Activated CD8-positive, alpha-beta memory T cell treated with anti-CD3 and anti-CD28 coated beads, Interleukin-2, amount 10 ng/mL, durations not matched to agents 7 days and 5 days (primary cell): ENCODE measurements at regions not wholly inside any gene's neighbourhood (a gene's known extent, or its start where the extent isn't known, plus 50 kb on each side); places are given as distances from the start of the nearest gene placed in this dataset.

Experiments
- ATAC-seq: fragments of 150-1000 bp; cut with Tn5 transposase; one replicate; pipeline ENCODE4 v1.10.0; 2021; ENCODE audit warnings: moderate library complexity
- CTCF ChIA-PET: fragments of 350-600 bp; sonication (Branson Sonifier 250); formaldehyde crosslinking; loops from one replicate; lab custom pipeline; 2021; ENCODE audit warnings: antibody characterized with exemption; lab: Charles Lee
- DNase-seq: peaks from one replicate; pipeline ENCODE4 v3.0.0-alpha.2; 2020
- H3K27ac Mint-ChIP-seq: one replicate; pipeline ENCODE4 v1.8.0; 2021; ENCODE audit warnings: mild to moderate bottlenecking, mixed read lengths
- H3K27me3 Mint-ChIP-seq: one replicate; pipeline ENCODE4 v1.8.0; 2021; ENCODE audit warnings: mixed read lengths
- H3K36me3 Mint-ChIP-seq: one replicate; pipeline ENCODE4 v1.8.0; 2021; ENCODE audit warnings: mild to moderate bottlenecking, mixed read lengths
- H3K4me1 Mint-ChIP-seq: one replicate; pipeline ENCODE4 v1.8.0; 2021; ENCODE audit warnings: mixed read lengths
- H3K4me3 Mint-ChIP-seq: one replicate; pipeline ENCODE4 v1.8.0; 2021; ENCODE audit warnings: mild to moderate bottlenecking, moderate library complexity, mixed read lengths
- H3K9me3 Mint-ChIP-seq: one replicate; pipeline ENCODE4 v1.8.0; 2022; ENCODE audit warnings: low read depth, mixed read lengths

DNA sequence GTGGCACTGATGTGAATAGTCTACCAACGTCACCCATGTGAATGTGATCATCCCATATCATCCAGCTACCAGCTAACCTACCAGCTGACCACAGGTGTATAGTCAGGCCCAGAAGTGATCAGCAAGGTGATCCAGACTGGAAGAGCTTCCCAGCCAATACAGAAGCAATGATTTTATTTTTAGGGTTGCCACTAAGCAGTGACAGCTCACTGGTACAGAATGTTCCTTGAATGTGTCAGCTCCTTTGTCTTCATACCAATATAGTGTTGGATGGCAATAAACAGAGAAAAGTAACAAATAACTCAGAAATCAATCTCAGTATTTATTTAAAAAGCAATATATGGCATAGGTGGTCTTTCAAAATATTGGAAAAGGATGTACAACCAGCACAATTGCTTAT lies 361.8 kb upstream of the CPEB2 start:
- DNase-seq: no peak
- no peaks in the 10 kb centered on the region for H3K27me3 Mint-ChIP-seq
- H3K4me3 Mint-ChIP-seq: no peak overlapping the region
- no peaks in the 10 kb centered on the region for H3K4me1 Mint-ChIP-seq
- CTCF ChIA-PET: no interaction called here
- no peaks in the 10 kb centered on the region for H3K36me3 Mint-ChIP-seq
- no peak for ATAC-seq
- H3K9me3 Mint-ChIP-seq: no peaks in the 10 kb centered on the region
- H3K27ac Mint-ChIP-seq: no peak overlapping the region

DNA sequence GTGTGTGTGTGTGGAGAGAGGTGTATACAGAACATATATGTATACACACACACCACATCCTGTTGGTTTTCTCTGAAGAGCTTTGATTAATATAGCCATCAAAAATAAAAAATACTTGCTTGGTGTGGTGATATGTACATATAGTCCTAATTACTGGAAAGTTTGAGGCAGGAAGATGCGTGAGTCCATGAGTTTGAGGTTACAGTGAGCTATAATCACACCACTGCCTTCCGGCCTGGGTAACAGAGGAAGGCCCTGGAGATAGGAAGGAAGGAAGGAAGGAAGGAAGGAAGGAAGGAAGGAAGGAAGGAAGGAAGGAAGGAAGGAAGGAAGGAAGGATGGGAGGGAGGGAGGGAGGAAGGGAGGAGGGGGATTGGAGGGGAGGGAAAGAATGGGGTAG lies 360.4 kb upstream of the CPEB2 start:
- no peaks in the 10 kb centered on the region for H3K4me1 Mint-ChIP-seq
- H3K4me3 Mint-ChIP-seq: no peak overlapping the region
- no peaks in the 10 kb centered on the region for H3K9me3 Mint-ChIP-seq
- H3K36me3 Mint-ChIP-seq: no peaks in the 10 kb centered on the region
- ATAC-seq (no peak), DNase-seq (no peak)
- no peaks in the 10 kb centered on the region for H3K27me3 Mint-ChIP-seq
- CTCF ChIA-PET: no interaction called here
- no peak overlapping the region for H3K27ac Mint-ChIP-seq

DNA sequence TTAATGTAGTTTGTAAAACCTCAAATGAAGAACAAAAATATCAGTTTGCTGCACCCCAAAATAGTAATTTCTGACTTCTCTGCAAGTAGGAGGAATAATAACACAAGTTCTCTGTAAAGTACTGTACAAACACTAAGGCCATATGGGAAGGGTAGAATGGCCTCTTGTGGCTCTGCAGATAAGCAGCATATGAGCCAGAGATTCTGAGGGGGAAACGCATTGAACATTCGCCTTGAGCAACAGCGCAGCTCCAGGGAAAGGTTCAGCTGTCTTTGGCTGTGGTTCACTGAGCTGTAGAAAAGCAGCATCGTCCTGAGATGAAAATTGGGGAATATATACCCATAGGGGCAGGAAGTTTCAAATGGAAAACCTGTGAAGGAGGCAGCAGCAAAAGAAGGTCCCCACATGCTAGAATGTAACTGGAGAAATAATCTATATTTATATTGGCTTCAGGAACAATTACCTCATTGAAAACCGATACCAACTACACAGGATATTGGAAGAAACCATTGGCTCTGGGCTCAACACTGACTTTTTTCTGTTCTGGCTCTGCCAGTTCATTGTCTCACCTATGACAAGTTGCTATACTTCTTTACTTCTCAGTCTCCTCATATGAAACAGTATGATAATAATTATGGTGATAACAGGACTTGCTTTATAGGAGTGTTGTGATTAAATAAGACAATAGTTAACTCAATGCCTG lies 357.6 kb upstream of the CPEB2 start:
- no peaks in the 10 kb centered on the region for H3K4me1 Mint-ChIP-seq
- ATAC-seq (no peak), DNase-seq (no peak)
- CTCF ChIA-PET: no interaction called here
- no peaks in the 10 kb centered on the region for H3K27me3 Mint-ChIP-seq
- H3K9me3 Mint-ChIP-seq: peaks cover 3% of the 10 kb centered on the region
- no peak overlapping the region for H3K27ac Mint-ChIP-seq
- no peak overlapping the region for H3K4me3 Mint-ChIP-seq
- H3K36me3 Mint-ChIP-seq: no peaks in the 10 kb centered on the region

DNA sequence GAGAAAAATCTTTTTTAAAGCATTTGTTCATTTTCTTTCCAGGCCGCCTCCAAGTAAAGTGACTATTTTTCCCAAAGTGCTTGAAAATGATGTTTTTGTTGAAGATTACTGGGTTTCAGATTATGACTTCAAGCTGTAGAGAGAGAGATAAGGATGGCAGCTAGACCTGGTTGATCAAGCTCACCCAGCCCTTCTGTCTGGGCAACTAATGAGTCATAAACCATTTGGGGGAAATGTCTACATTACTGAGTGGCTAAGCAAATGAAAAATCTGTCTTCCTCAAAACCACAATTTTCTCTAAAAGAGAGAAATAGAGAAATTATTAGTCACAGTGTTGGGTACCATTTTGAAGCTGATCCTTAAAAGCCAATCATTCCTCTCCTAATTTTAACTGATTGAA lies 355.4 kb upstream of the CPEB2 start:
- Mint-ChIP-seq H3K27ac (no peak overlapping the region), H3K4me1 (no peaks in the 10 kb centered on the region), H3K4me3 (no peak overlapping the region), H3K9me3 (peaks cover 3% of the 10 kb centered on the region), H3K27me3 (no peaks in the 10 kb centered on the region), H3K36me3 (no peaks in the 10 kb centered on the region)
- CTCF ChIA-PET: no interaction called here
- no peak for DNase-seq
- ATAC-seq: no peak

DNA sequence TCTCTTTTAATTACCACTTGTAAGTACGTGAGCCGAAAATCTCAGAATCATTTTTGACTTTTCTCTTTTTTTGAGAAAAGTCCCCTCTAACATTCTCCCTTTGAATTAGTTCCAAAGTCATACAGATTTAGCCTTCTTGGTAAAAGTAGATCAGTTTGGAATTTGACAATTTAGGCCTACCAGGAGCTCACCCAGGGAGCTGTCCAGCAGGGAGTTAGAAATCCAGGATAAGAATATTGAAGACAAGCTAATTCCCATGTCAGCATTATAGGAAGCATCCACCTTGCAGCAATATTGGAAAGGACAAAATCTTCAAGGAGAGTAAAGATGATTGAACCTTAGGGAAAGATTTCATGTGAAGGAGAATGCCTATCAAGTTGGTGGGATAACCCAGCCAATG lies 352.2 kb upstream of the CPEB2 start:
- Mint-ChIP-seq H3K9me3 (peaks cover 3% of the 10 kb centered on the region), H3K27me3 (no peaks in the 10 kb centered on the region), H3K27ac (no peak overlapping the region), H3K36me3 (no peaks in the 10 kb centered on the region), H3K4me1 (no peaks in the 10 kb centered on the region), H3K4me3 (no peak overlapping the region)
- no peak for DNase-seq
- ATAC-seq: no peak
- CTCF ChIA-PET: no interaction called here

DNA sequence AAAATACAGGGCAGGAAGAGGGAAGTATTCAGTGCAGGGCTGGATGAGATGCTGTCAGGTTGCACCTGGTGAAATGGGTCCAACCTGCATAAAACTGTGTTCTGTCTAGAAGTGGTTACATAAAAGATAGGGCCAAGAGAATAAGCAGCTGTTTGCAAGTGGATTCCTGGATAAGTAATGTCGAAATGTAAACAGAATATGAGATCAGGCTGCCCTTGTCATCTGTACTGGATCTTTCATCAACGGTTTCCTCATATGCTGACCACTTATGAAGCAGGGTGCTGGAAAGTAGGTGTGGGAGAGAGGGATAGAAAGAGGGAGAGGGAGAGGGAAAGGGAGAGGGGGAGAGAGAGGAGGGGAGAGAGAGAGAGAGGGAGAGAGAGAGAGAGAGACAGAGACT lies 349.8 kb upstream of the CPEB2 start:
- no peak overlapping the region for H3K4me3 Mint-ChIP-seq
- H3K4me1 Mint-ChIP-seq: no peaks in the 10 kb centered on the region
- H3K36me3 Mint-ChIP-seq: no peaks in the 10 kb centered on the region
- CTCF ChIA-PET: no interaction called here
- H3K9me3 Mint-ChIP-seq: peaks cover under 1% of the 10 kb centered on the region
- no peaks in the 10 kb centered on the region for H3K27me3 Mint-ChIP-seq
- no peak for DNase-seq
- H3K27ac Mint-ChIP-seq: no peak overlapping the region
- no peak for ATAC-seq

DNA sequence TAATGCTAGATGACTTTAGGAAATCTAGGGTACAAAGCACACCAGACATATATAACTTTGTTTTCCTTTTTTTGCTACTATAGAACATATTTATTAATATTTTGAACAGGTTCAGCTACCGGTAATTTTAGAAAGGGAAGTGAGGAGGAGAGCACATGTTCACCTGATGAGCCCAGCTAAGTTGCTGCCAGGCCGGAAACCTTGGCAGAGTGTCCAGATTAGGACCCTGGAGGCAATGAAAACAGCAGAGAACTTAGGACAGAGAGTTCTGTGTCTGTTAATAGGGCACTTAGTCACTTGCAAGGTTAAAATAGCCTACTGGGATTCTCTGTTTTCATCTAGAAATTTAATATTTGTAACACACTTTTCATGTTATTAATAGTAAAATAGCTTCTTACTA lies 348.9 kb upstream of the CPEB2 start:
- H3K4me3 Mint-ChIP-seq: no peak overlapping the region
- CTCF ChIA-PET: no interaction called here
- ATAC-seq (no peak), DNase-seq (no peak)
- no peaks in the 10 kb centered on the region for H3K9me3 Mint-ChIP-seq
- no peaks in the 10 kb centered on the region for H3K27me3 Mint-ChIP-seq
- H3K27ac Mint-ChIP-seq: no peak overlapping the region
- no peaks in the 10 kb centered on the region for H3K4me1 Mint-ChIP-seq
- H3K36me3 Mint-ChIP-seq: no peaks in the 10 kb centered on the region

DNA sequence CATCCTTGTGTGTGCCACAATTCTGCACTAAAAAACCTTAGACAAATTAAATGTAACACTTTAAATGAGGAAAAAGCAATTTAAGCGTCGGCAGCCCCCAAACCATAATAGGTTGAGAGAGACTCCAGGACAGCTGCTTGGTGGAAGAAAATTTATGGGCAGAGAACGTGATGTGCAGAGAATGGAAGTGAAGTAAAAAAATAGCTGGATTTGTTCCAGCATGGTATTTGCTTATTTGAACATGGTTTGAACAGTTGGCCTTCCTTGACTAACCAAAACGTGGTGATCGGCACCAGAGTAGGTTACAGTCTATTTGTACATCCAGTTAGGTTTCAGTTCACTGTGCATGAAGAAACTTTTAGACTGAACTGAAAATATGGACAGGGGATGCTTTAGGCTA lies 343.0 kb upstream of the CPEB2 start:
- no peak overlapping the region for H3K27ac Mint-ChIP-seq
- H3K4me1 Mint-ChIP-seq: no peaks in the 10 kb centered on the region
- DNase-seq: no peak
- no peak overlapping the region for H3K4me3 Mint-ChIP-seq
- H3K36me3 Mint-ChIP-seq: no peaks in the 10 kb centered on the region
- H3K9me3 Mint-ChIP-seq: no peaks in the 10 kb centered on the region
- no peak for ATAC-seq
- CTCF ChIA-PET: no interaction called here
- H3K27me3 Mint-ChIP-seq: no peaks in the 10 kb centered on the region

DNA sequence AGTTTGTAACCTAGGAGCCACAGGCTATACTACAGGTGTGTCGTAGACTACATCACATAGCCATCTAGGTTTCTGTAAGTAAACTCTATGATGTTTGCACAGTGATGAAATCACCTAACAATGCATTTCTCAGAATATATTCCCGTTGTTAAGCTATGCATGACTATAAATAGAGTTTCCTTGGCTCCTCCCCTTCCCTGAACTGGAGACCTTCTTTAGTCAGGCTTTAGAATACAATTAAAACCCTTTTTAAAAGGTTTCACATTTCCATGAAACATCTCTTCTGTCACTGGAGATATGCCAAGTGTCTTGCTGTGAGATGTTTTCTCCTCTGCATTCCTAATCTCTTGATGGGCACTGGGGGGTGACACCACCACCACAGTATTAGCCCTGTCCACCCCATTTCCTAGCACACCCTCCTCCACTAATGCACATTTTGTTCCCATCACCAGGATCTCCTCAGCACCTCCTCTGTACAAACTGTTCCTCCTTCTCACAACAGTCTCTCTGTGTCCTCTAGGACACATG lies 334.6 kb upstream of the CPEB2 start:
- DNase-seq (no peak), ATAC-seq (no peak)
- Mint-ChIP-seq H3K4me3 (no peak overlapping the region), H3K9me3 (peaks cover 3% of the 10 kb centered on the region), H3K4me1 (no peaks in the 10 kb centered on the region), H3K36me3 (no peaks in the 10 kb centered on the region), H3K27me3 (no peaks in the 10 kb centered on the region), H3K27ac (no peak overlapping the region)
- CTCF ChIA-PET: no interaction called here

DNA sequence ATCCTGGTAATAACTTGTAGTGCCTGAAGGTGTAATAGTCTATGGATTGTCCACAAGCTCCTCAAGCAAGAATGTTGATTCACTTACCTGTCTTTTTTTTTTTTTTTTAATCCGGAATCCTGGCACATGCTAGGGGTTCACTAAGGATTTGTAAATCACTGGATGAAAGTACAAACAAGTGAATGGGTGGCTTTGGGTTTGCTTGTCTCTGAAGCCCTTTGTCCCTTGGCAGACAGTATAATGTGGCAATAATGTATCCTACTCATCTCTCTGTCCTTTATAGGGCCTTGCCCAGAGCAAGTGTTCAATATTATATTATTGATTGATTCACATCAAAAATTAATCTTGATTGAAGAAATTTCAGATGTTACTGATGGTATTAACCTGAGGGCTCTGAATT lies 334.0 kb upstream of the CPEB2 start:
- no peaks in the 10 kb centered on the region for H3K27me3 Mint-ChIP-seq
- H3K27ac Mint-ChIP-seq: no peak overlapping the region
- no peak overlapping the region for H3K4me3 Mint-ChIP-seq

DNA sequence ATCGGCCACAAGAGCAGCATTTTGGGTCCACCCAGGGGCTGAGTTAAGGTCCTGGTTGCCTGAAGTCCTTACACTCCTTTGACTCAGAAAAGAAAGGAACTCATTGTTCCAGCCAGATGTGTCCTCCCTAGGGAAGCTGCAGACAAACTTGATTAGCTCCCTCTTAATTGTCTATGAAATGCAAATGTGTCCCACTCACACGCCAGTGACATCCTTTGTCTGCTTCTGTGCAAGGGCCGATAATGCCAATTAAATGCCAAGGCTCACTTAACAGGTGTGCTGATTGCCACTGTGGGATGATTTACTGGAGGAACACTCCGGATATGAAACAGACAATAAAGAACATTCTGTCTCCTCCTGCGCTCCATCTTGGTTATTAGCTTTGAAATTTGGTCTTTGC lies 332.9 kb upstream of the CPEB2 start:
- H3K27me3 Mint-ChIP-seq: no peaks in the 10 kb centered on the region
- no peak overlapping the region for H3K4me3 Mint-ChIP-seq
- no peak overlapping the region for H3K27ac Mint-ChIP-seq
- DNase-seq: no peak
- no peaks in the 10 kb centered on the region for H3K4me1 Mint-ChIP-seq
- no peak for ATAC-seq
- CTCF ChIA-PET: no interaction called here
- no peaks in the 10 kb centered on the region for H3K36me3 Mint-ChIP-seq
- peaks cover 3% of the 10 kb centered on the region for H3K9me3 Mint-ChIP-seq

More for the DNA sequence above, 334.0 kb upstream of the CPEB2 start:
- no peak for DNase-seq
- Mint-ChIP-seq H3K36me3 (no peaks in the 10 kb centered on the region), H3K4me1 (no peaks in the 10 kb centered on the region), H3K9me3 (peaks cover 3% of the 10 kb centered on the region)
- ATAC-seq: no peak
- CTCF ChIA-PET: no interaction called here

DNA sequence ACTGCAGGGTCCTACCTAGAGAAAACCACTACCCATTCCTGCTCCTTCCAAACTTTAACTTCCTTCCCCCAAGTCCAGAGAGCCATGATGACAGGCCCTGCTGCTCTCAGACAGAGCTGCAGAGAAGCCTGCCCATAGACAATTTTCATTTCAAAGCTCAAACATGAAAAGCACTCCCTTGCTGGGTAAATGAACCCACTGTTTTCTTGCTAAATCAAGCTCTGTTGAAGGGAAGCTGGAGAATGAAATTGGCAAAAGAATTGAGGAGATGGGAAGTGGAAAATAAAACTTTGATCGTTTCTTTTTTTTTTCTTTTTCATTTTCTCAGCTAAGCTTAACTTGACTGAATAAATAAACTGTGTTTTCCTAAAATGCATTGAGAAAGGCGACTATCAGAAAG lies 331.1 kb upstream of the CPEB2 start:
- Mint-ChIP-seq H3K36me3 (no peaks in the 10 kb centered on the region), H3K27me3 (no peaks in the 10 kb centered on the region), H3K9me3 (peaks cover 3% of the 10 kb centered on the region), H3K4me1 (no peaks in the 10 kb centered on the region), H3K4me3 (no peak overlapping the region), H3K27ac (no peak overlapping the region)
- DNase-seq (no peak), ATAC-seq (no peak)
- CTCF ChIA-PET: no interaction called here

DNA sequence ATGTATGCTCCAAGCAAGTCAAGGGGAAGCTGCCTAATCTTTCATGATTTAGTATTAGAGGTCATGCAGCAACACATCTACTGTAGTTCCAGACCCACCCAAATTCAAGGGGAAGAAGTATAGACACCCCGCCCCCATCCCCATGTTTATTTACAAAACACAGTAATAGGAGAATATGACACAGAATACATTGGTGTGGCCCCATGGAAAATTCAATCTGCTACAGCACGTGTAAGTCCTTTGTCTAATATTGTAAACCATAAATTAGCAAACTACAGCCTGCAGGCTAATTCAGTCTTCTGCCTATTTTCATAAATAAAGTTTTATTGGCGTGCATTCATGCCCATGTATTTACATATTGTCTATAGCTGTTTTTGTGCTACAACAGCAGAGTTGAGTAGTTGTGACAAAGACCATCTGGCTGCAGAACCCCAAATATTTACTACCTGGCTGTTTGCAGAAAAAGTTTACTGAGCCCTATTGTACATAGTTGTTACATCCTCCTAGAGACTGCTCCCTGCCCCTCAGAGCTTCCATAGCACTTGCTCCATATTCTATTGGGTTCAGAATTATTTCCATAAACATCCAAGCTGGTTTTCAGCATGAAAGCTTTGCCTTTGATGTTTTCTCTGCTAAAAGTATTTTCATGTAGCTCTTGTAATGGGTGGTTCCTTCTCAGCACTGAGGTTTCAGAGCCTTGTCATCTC lies 326.8 kb upstream of the CPEB2 start:
- no peak for ATAC-seq
- CTCF ChIA-PET: no interaction called here
- Mint-ChIP-seq H3K36me3 (no peaks in the 10 kb centered on the region), H3K4me3 (no peak overlapping the region), H3K4me1 (no peaks in the 10 kb centered on the region), H3K27me3 (no peaks in the 10 kb centered on the region), H3K27ac (no peak overlapping the region), H3K9me3 (no peaks in the 10 kb centered on the region)
- DNase-seq: no peak

DNA sequence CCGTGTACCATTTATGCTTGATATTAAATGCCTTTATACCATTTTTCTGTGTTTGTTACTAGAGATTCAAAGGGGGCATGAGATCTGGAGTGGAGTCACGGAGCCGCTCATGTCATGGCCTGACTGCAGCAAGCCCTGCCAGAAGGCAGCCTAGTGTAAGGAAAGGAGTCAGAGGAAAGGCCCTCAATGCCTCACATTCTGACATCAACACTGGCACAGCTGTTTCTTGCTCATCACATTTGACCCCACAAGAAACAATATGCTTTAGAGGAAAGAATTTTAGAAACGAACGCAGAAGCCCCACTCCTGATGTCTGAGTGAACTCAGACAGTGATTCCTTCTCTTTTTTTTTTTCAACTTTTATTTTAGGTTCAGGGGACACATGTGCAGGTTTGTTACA lies 322.4 kb upstream of the CPEB2 start:
- no peak overlapping the region for H3K4me3 Mint-ChIP-seq
- no peaks in the 10 kb centered on the region for H3K27me3 Mint-ChIP-seq
- no peaks in the 10 kb centered on the region for H3K36me3 Mint-ChIP-seq
- H3K4me1 Mint-ChIP-seq: no peaks in the 10 kb centered on the region
- H3K27ac Mint-ChIP-seq: no peak overlapping the region
- ATAC-seq: no peak
- CTCF ChIA-PET: no interaction called here
- no peaks in the 10 kb centered on the region for H3K9me3 Mint-ChIP-seq
- no peak for DNase-seq
